GM18909 (cell line): ENCODE measurements at regions not wholly inside any gene's neighbourhood (a gene's known extent, or its start where the extent isn't known, plus 50 kb on each side); places are given as distances from the start of the nearest gene placed in this dataset.
"Not testable (repeated sequence)": the region's sequence is repeated elsewhere in the genome, so short reads cannot be mapped to it uniquely, and the experiment has no call there.

Source experiments
- ATAC-seq: cut with Tn5 transposase; IDR thresholded peaks from one replicate; pipeline ENCODE4 v1.9.1; 2021; ENCODE audit warnings: mild to moderate bottlenecking; ENCODE audit not compliant: unreplicated experiment, poor library complexity

GRCh38 chr7:125423458-125424155 is 494.0 kb upstream of the POT1 start:
- no peak for ATAC-seq

GRCh38 chr7:125421407-125421806 is 491.8 kb upstream of the POT1 start:
- ATAC-seq: not testable (repeated sequence)

GRCh38 chr7:125412890-125413665 is 483.5 kb upstream of the POT1 start:
- no peak for ATAC-seq

GRCh38 chr7:125409921-125410320 is 480.3 kb upstream of the POT1 start:
- ATAC-seq: no peak

- no peak for ATAC-seq
These were observed 476.5 kb upstream of the POT1 start for GRCh38 chr7:125406111-125406510.

GRCh38 chr7:125399408-125399807 is 469.8 kb upstream of the POT1 start:
- ATAC-seq: no peak

GRCh38 chr7:125396466-125397151 is 467.0 kb upstream of the POT1 start:
- no peak for ATAC-seq

GRCh38 chr7:125391921-125392320 is 462.3 kb upstream of the POT1 start:
- ATAC-seq: no peak

- no peak for ATAC-seq
These were observed 461.4 kb upstream of the POT1 start for GRCh38 chr7:125390981-125391380.

- ATAC-seq: no peak
These were observed 456.6 kb upstream of the POT1 start for GRCh38 chr7:125386211-125386610.

- no peak for ATAC-seq
These were observed 453.7 kb upstream of the POT1 start for GRCh38 chr7:125383324-125383723.

GRCh38 chr7:125382401-125382800 is 452.8 kb upstream of the POT1 start:
- ATAC-seq: no peak

- no peak for ATAC-seq
These were observed 446.3 kb upstream of the POT1 start for GRCh38 chr7:125375942-125376341.

GRCh38 chr7:125370502-125370901 is 440.9 kb upstream of the POT1 start:
- ATAC-seq: no peak

- ATAC-seq: no peak
These were observed 434.2 kb upstream of the POT1 start for GRCh38 chr7:125363873-125364272.

- ATAC-seq: no peak
These were observed 429.0 kb upstream of the POT1 start for GRCh38 chr7:125358551-125359167.

- no peak for ATAC-seq
These were observed 428.2 kb upstream of the POT1 start for GRCh38 chr7:125357676-125358455.

- peak; percentile 90 for ATAC-seq
These were observed 426.3 kb upstream of the POT1 start for GRCh38 chr7:125355899-125356298.

- ATAC-seq: no peak
These were observed 417.6 kb upstream of the POT1 start for GRCh38 chr7:125347269-125347668.

GRCh38 chr7:125338110-125338509 is 408.5 kb upstream of the POT1 start:
- no peak for ATAC-seq
